ENCODE measurements at regions not wholly inside any gene's neighbourhood (a gene's known extent, or its start where the extent isn't known, plus 50 kb on each side); places are given as distances from the start of the nearest gene placed in this dataset.
"Not testable (repeated sequence)": the region's sequence is repeated elsewhere in the genome, so short reads cannot be mapped to it uniquely, and the experiment has no call there.

DNA sequence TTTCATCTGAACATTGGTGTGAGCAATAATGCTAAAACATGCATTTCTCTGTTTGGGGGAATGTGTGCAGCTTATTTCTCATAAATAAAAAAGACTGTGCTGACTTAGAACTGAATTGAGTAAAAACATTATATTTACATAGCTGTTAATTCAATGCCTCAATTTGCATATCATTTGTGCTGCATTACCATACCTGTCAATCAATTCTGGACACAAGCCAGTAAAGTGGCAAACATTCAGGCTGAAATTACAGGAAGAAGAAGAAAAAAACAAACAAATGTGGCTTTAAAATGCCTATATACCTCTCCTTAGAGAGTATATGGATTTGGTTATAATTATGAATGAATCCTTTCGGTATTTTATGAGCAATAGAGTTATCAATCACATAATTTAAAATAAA lies 380.1 kb upstream of the GBE1 start:
- no peak overlapping the region for H3K4me3 ChIP-seq (ENCODE audit: low read length)
- no peaks in the 10 kb centered on the region for H3K27me3 ChIP-seq (ENCODE audit: insufficient read depth, low read length)
- H3K36me3 ChIP-seq (ENCODE audit: insufficient read depth, low read length): no peaks in the 10 kb centered on the region
- peaks cover 4% of the 10 kb centered on the region for H3K9me3 ChIP-seq (ENCODE audit: low read length)
- H3K4me1 ChIP-seq (ENCODE audit: insufficient read depth, low read length): peaks cover 3% of the 10 kb centered on the region
- H2AFZ ChIP-seq (ENCODE audit: low read depth, low read length): no peak overlapping the region

DNA sequence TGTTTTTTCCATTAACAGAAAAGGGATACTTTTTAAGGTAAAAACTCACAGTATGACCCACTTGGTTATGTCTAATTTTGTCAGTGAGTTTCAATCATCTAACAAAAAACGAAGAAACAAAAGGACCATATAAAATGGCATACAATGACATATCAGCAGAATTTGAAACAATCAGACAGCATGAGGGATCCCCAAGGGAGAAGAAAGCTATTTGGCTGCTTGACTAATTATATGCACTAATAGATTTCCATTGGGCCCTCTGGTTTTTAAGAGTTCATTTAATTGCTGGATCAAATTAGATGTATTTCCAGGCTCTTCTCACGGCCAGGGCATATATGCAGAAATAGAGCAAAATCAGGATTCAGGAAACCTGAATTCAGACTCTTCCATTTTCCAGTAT lies 376.4 kb upstream of the GBE1 start:
- H3K27me3 ChIP-seq (ENCODE audit: insufficient read depth, low read length): no peaks in the 10 kb centered on the region
- H2AFZ ChIP-seq (ENCODE audit: low read depth, low read length): no peak overlapping the region
- peaks cover 4% of the 10 kb centered on the region for H3K9me3 ChIP-seq (ENCODE audit: low read length)
- H3K36me3 ChIP-seq (ENCODE audit: insufficient read depth, low read length): no peaks in the 10 kb centered on the region
- H3K4me3 ChIP-seq (ENCODE audit: low read length): no peak overlapping the region
- H3K4me1 ChIP-seq (ENCODE audit: insufficient read depth, low read length): peaks cover 3% of the 10 kb centered on the region

DNA sequence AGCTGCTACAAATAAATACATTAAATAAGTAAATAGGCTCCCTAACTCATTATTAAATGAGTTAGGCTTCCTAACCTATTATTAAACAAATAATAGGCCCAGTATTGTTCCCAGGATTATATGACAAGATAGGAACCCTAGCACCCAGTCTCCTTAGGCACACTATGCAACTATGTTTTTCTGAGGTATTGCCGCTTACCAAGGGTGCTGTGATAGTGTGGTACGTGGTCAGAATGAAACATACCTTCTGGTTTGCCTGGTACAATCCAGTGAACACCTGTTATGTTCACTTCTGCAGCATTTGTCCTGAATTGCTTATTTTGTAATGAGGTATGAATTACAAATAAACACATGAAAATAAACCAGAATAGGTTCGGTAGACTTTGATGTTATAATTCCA lies 375.6 kb upstream of the GBE1 start:
- H3K9me3 ChIP-seq (ENCODE audit: low read length): peaks cover 4% of the 10 kb centered on the region
- no peaks in the 10 kb centered on the region for H3K36me3 ChIP-seq (ENCODE audit: insufficient read depth, low read length)
- no peaks in the 10 kb centered on the region for H3K27me3 ChIP-seq (ENCODE audit: insufficient read depth, low read length)
- H3K4me3 ChIP-seq (ENCODE audit: low read length): no peak overlapping the region
- H3K4me1 ChIP-seq (ENCODE audit: insufficient read depth, low read length): peaks cover 3% of the 10 kb centered on the region
- H2AFZ ChIP-seq (ENCODE audit: low read depth, low read length): no peak overlapping the region

GRCh38 chr3:82133070-82133606 lies 371.7 kb upstream of the GBE1 start:
- H3K27me3 ChIP-seq (ENCODE audit: insufficient read depth, low read length): no peaks in the 10 kb centered on the region
- H3K9me3 ChIP-seq (ENCODE audit: low read length): no peaks in the 10 kb centered on the region
- H3K36me3 ChIP-seq (ENCODE audit: insufficient read depth, low read length): no peaks in the 10 kb centered on the region
- no peak overlapping the region for H3K4me3 ChIP-seq (ENCODE audit: low read length)
- H3K4me1 ChIP-seq (ENCODE audit: insufficient read depth, low read length): peaks cover 3% of the 10 kb centered on the region
- no peak overlapping the region for H2AFZ ChIP-seq (ENCODE audit: low read depth, low read length)

DNA sequence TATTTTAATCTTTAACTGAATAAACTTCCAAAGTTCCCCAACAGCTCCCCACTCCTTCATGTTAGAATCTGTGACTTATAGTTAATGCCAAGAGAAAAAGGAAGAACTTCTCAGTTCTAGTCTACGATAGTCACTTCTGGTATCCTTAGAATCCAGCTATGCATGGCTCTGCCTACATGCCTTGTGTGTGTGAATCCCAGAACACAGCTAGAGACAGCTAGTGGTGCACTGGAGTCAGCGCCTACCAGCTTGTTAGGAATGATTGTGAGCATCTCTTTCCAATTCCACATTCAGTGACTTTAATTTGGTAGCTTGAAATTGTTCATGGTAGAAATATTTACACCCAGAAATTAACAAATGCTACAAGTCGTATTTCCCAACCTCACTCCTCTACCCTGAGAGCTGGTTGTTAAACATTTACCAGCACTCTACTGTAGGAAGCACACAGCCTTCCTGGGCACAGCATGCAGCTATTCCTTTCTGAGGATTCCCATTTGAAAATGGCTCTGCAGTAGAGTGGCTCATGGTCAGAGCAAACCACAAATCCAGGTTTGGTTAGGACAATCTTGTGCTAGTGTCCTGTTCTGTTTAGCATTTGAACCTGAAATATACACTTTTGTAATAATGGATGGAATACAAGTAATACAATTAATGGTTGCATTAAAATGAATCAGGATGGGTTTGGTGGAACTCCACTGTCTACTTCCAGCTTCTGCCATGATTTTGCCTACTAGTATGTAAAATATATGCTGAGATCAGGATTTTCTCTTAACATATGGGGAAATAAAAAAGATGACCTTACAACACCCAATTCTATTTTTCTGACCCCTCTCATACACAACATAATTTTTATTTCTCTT lies 371.0 kb upstream of the GBE1 start:
- Histone ChIP-seq H3K36me3 (ENCODE audit: insufficient read depth, low read length) (no peaks in the 10 kb centered on the region), H3K4me3 (ENCODE audit: low read length) (no peak overlapping the region), H3K9me3 (ENCODE audit: low read length) (no peaks in the 10 kb centered on the region), H3K4me1 (ENCODE audit: insufficient read depth, low read length) (no peaks in the 10 kb centered on the region), H3K27me3 (ENCODE audit: insufficient read depth, low read length) (no peaks in the 10 kb centered on the region), H2AFZ (ENCODE audit: low read depth, low read length) (no peak overlapping the region)

DNA sequence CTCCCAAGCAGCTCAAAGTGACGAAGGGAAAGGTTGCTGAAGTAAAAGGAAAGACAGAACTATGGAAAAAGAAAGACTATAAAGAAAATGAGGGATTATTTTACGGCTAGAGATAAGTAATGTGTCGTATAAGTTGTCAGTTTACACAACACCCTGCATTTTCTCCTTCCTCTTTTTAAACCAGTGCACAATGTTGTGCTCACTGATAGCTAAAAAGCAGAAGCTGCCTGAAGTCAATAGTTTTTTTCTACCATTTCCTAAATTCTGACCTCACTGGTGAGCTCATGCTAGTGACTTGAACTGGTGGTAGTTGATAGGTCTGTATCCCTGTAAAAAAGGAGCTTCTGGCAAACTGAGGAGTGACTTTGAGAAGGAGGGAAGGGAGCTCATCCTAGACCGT lies 368.6 kb upstream of the GBE1 start:
- Histone ChIP-seq H2AFZ (ENCODE audit: low read depth, low read length) (no peak overlapping the region), H3K4me1 (ENCODE audit: insufficient read depth, low read length) (no peaks in the 10 kb centered on the region), H3K36me3 (ENCODE audit: insufficient read depth, low read length) (no peaks in the 10 kb centered on the region), H3K4me3 (ENCODE audit: low read length) (no peak overlapping the region), H3K27me3 (ENCODE audit: insufficient read depth, low read length) (no peaks in the 10 kb centered on the region), H3K9me3 (ENCODE audit: low read length) (no peaks in the 10 kb centered on the region)

DNA sequence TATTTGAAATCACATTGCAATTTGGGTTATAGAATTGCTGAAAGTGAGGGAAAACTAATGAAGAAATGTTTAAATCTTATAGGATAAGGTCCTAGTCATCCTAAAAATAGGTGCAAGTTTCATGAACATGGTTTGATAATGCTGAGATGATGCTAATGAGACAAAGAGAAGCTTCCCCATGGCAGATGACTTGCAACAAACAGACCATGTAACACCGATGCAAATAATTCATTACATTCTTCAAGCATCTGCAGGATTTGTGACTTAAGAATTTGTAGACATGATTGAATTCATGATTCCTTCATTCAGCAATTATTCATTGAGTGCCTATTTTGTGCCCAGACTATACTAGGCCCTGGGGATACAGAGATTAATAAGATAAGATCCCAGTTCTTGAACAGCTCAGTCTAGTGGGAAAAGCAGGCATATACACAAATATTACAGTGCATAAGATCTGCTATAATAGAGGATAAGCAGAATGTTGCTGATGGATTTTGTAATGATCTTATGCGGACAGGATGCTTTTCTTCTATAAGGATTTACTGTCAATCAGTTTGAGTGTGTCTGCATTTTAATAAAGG lies 367.9 kb upstream of the GBE1 start:
- Histone ChIP-seq H2AFZ (ENCODE audit: low read depth, low read length) (no peak overlapping the region), H3K36me3 (ENCODE audit: insufficient read depth, low read length) (no peaks in the 10 kb centered on the region), H3K4me3 (ENCODE audit: low read length) (no peak overlapping the region), H3K9me3 (ENCODE audit: low read length) (no peaks in the 10 kb centered on the region), H3K4me1 (ENCODE audit: insufficient read depth, low read length) (no peaks in the 10 kb centered on the region), H3K27me3 (ENCODE audit: insufficient read depth, low read length) (no peaks in the 10 kb centered on the region)

DNA sequence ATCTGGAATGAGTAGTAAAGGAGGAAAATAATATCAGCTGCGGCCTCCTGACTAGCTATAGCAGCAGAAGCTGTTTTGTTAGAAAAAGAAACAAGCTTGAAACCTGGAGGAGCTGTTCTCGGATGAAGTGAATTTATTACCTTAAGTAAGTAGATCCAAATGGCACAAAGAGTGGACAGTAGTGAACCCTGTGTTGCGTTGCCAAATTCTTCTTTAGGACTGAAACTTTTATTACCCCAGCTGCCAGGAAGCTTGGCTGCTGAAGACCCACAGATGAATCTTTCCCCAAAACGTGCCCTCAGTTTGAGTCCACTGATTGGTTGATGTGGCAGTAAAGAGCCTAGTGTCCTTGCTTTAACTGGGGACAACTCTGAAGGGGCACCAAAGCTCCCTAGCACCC lies 366.8 kb upstream of the GBE1 start:
- Histone ChIP-seq H3K4me1 (ENCODE audit: insufficient read depth, low read length) (no peaks in the 10 kb centered on the region), H3K9me3 (ENCODE audit: low read length) (no peaks in the 10 kb centered on the region), H3K36me3 (ENCODE audit: insufficient read depth, low read length) (no peaks in the 10 kb centered on the region), H2AFZ (ENCODE audit: low read depth, low read length) (no peak overlapping the region), H3K4me3 (ENCODE audit: low read length) (no peak overlapping the region), H3K27me3 (ENCODE audit: insufficient read depth, low read length) (no peaks in the 10 kb centered on the region)

- Histone ChIP-seq H3K36me3 (ENCODE audit: insufficient read depth, low read length) (no peaks in the 10 kb centered on the region), H3K4me3 (ENCODE audit: low read length) (no peak overlapping the region), H3K9me3 (ENCODE audit: low read length) (no peaks in the 10 kb centered on the region), H3K27me3 (ENCODE audit: insufficient read depth, low read length) (no peaks in the 10 kb centered on the region), H2AFZ (ENCODE audit: low read depth, low read length) (no peak overlapping the region), H3K4me1 (ENCODE audit: insufficient read depth, low read length) (no peaks in the 10 kb centered on the region)
Observed at GRCh38 chr3:82122554-82123345, 361.3 kb upstream of the GBE1 start.

- no peaks in the 10 kb centered on the region for H3K4me1 ChIP-seq (ENCODE audit: insufficient read depth, low read length)
- H3K4me3 ChIP-seq (ENCODE audit: low read length): no peak overlapping the region
- H3K9me3 ChIP-seq (ENCODE audit: low read length): no peaks in the 10 kb centered on the region
- H3K27me3 ChIP-seq (ENCODE audit: insufficient read depth, low read length): no peaks in the 10 kb centered on the region
- no peaks in the 10 kb centered on the region for H3K36me3 ChIP-seq (ENCODE audit: insufficient read depth, low read length)
- no peak overlapping the region for H2AFZ ChIP-seq (ENCODE audit: low read depth, low read length)
Observed at GRCh38 chr3:82114589-82114988, 353.1 kb upstream of the GBE1 start.

- not testable (repeated sequence) for H3K9me3 ChIP-seq (ENCODE audit: low read length); H3K4me1 ChIP-seq (ENCODE audit: insufficient read depth, low read length); H3K36me3 ChIP-seq (ENCODE audit: insufficient read depth, low read length); H3K27me3 ChIP-seq (ENCODE audit: insufficient read depth, low read length); H2AFZ ChIP-seq (ENCODE audit: low read depth, low read length); H3K4me3 ChIP-seq (ENCODE audit: low read length)
Observed at GRCh38 chr3:82110721-82111120, 349.3 kb upstream of the GBE1 start.

- no peak overlapping the region for H3K4me3 ChIP-seq (ENCODE audit: low read length)
- no peaks in the 10 kb centered on the region for H3K27me3 ChIP-seq (ENCODE audit: insufficient read depth, low read length)
- H3K36me3 ChIP-seq (ENCODE audit: insufficient read depth, low read length): no peaks in the 10 kb centered on the region
- H3K9me3 ChIP-seq (ENCODE audit: low read length): no peaks in the 10 kb centered on the region
- H2AFZ ChIP-seq (ENCODE audit: low read depth, low read length): no peak overlapping the region
- no peaks in the 10 kb centered on the region for H3K4me1 ChIP-seq (ENCODE audit: insufficient read depth, low read length)
Observed at GRCh38 chr3:82103241-82103640, 341.8 kb upstream of the GBE1 start.

DNA sequence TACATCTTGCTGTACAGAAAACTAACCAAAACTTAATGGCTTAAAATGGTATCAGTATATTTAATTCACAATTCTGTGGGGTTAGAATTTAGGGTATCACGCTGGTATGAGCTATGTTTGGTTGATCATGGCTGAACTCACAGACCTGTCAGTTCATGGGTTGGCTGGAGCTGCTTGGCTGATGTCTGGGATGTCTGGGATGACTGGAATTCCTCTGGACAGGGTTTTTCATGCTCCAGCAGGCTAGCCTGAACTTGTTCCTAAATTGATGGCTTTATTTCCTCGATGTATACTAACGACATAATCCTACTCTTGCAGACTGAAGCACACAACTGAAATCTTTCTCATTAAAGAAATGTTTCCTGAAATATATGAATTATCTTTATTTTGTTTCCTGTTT lies 338.9 kb upstream of the GBE1 start:
- H3K4me1 ChIP-seq (ENCODE audit: insufficient read depth, low read length): no peaks in the 10 kb centered on the region
- no peaks in the 10 kb centered on the region for H3K9me3 ChIP-seq (ENCODE audit: low read length)
- no peak overlapping the region for H2AFZ ChIP-seq (ENCODE audit: low read depth, low read length)
- no peak overlapping the region for H3K4me3 ChIP-seq (ENCODE audit: low read length)
- no peaks in the 10 kb centered on the region for H3K36me3 ChIP-seq (ENCODE audit: insufficient read depth, low read length)
- H3K27me3 ChIP-seq (ENCODE audit: insufficient read depth, low read length): no peaks in the 10 kb centered on the region
